ENCODE measurements at regions not wholly inside any gene's neighbourhood (a gene's known extent, or its start where the extent isn't known, plus 50 kb on each side); places are given as distances from the start of the nearest gene placed in this dataset.

DNA sequence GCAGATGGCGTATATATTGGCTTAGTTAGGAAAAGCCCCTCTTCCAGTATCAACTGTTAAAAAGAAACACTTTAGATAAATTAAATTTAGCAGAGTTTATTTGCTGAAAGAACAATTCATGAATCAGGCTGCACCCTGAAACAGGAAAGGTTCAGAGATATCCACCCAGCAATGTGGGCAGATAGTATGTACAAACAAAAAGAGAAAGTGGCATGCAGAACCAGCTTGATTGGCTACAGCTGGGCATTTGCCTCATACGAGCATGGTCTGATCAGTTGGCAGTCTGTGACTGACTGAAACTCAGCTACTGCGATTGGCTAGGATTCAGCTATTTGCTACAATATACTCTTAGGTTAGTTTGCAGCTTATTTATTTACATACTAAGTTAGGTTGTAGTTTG, 98.2 kb downstream of the ZC3H11B start:
- TF ChIP-seq, protein P1, sequence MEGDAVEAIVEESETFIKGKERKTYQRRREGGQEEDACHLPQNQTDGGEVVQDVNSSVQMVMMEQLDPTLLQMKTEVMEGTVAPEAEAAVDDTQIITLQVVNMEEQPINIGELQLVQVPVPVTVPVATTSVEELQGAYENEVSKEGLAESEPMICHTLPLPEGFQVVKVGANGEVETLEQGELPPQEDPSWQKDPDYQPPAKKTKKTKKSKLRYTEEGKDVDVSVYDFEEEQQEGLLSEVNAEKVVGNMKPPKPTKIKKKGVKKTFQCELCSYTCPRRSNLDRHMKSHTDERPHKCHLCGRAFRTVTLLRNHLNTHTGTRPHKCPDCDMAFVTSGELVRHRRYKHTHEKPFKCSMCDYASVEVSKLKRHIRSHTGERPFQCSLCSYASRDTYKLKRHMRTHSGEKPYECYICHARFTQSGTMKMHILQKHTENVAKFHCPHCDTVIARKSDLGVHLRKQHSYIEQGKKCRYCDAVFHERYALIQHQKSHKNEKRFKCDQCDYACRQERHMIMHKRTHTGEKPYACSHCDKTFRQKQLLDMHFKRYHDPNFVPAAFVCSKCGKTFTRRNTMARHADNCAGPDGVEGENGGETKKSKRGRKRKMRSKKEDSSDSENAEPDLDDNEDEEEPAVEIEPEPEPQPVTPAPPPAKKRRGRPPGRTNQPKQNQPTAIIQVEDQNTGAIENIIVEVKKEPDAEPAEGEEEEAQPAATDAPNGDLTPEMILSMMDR (conservative IDR thresholded peaks at IDR 0.05 in 1 of 2, IDR thresholded peaks at IDR 0.05 in 1 of 2; ENCODE audit: low read depth in 1 of 2, low read length in 2 of 2) = no peak
- TF ChIP-seq EZH2 (IDR thresholded peaks at IDR 0.05; ENCODE audit: low read length, missing control alignments) = no peak
